ENCODE measurements at regions not wholly inside any gene's neighbourhood (a gene's known extent, or its start where the extent isn't known, plus 50 kb on each side); places are given as distances from the start of the nearest gene placed in this dataset.
A peak's percentile ranks its signal among the peaks of the same experiment; 100 is the strongest.

- CTCF ChIA-PET: no interaction called here
- no peaks in the 10 kb centered on the region for H3K27me3 ChIP-seq (replicated peaks in 1 of 4; ENCODE audit: control extremely low read depth in 1 of 4, control insufficient read depth in 3 of 4, insufficient read depth in 4 of 4, low read length in 3 of 4)
- intact Hi-C loops (cut with micrococcal nuclease): no loop called here
- H2AFZ ChIP-seq (ENCODE audit: insufficient read depth, low read depth, low read length, poor library complexity, severe bottlenecking): no peak overlapping the region
- H3K4me3 ChIP-seq (ENCODE audit: control extremely low read depth in 1 of 5, extremely low read depth in 1 of 5, insufficient read depth in 1 of 5, low read depth in 2 of 5, low read length in 4 of 5): no peak overlapping the region
- no peak overlapping the region for H3K4me2 ChIP-seq (replicated peaks; ENCODE audit: low read depth, low read length, poor library complexity, severe bottlenecking)
- no peaks in the 10 kb centered on the region for H4K20me1 ChIP-seq (ENCODE audit: control insufficient read depth, insufficient read depth, low read length, poor library complexity, severe bottlenecking)
- no peak overlapping the region for H3K9ac ChIP-seq (ENCODE audit: low read length)
- POLR2A ChIA-PET: no interaction called here
- no peak for DNase-seq
- H3K4me1 ChIP-seq (ENCODE audit: control insufficient read depth in 2 of 2, insufficient read depth in 2 of 2, low read length in 2 of 2): peaks cover 3% of the 10 kb centered on the region in 2 donors
- WGBS (ENCODE audit: insufficient coverage): 100% methylated on average over 1 of the region's 1 CpG
- Mint-ChIP-seq H3K4me1 (peaks cover 5% of the 10 kb centered on the region), H3K4me3 (no peak overlapping the region), H3K27ac (no peak overlapping the region), H3K27me3 (no peaks in the 10 kb centered on the region), H3K9me3 (ENCODE audit: insufficient read depth) (no peaks in the 10 kb centered on the region)
- H3K79me2 ChIP-seq (ENCODE audit: control insufficient read depth, insufficient read depth, low read length): no peaks in the 10 kb centered on the region
- ATAC-seq (ENCODE audit: low read depth): no peak
- TF ChIP-seq CTCF (IDR thresholded peaks at IDR 0.05) (no peak), EZH2 (IDR thresholded peaks at IDR 0.05; ENCODE audit: borderline replicate concordance, insufficient read depth, low read depth, low read length, poor library complexity, severe bottlenecking) (no peak)
- no peaks in the 10 kb centered on the region for H3K9me3 ChIP-seq (ENCODE audit: control extremely low read depth in 1 of 3, control insufficient read depth in 2 of 3, insufficient read depth in 1 of 3, low read length in 2 of 3)
- no peaks in the 10 kb centered on the region for H3K36me3 ChIP-seq (replicated peaks in 1 of 2; ENCODE audit: control extremely low read depth in 1 of 2, control insufficient read depth in 1 of 2, extremely low read depth in 1 of 2, insufficient read depth in 2 of 2, low read length in 1 of 2)
- no peak overlapping the region for H3K27ac ChIP-seq (ENCODE audit: low read length in 2 of 2)
Observed at GRCh38 chr2:145160855-145161254, 640.9 kb upstream of the ZEB2 start.

- H3K9me3 ChIP-seq (ENCODE audit: control extremely low read depth in 1 of 3, control insufficient read depth in 2 of 3, insufficient read depth in 1 of 3, low read length in 2 of 3): no peaks in the 10 kb centered on the region
- H3K36me3 ChIP-seq (replicated peaks in 1 of 2; ENCODE audit: control extremely low read depth in 1 of 2, control insufficient read depth in 1 of 2, extremely low read depth in 1 of 2, insufficient read depth in 2 of 2, low read length in 1 of 2): no peaks in the 10 kb centered on the region
- H4K20me1 ChIP-seq (ENCODE audit: control insufficient read depth, insufficient read depth, low read length, poor library complexity, severe bottlenecking): no peaks in the 10 kb centered on the region
- H3K9ac ChIP-seq (ENCODE audit: low read length): no peak overlapping the region
- Mint-ChIP-seq H3K27ac (no peak overlapping the region), H3K4me3 (no peak overlapping the region), H3K27me3 (no peaks in the 10 kb centered on the region), H3K4me1 (peaks cover 5% of the 10 kb centered on the region), H3K9me3 (ENCODE audit: insufficient read depth) (no peaks in the 10 kb centered on the region)
- intact Hi-C loops (cut with micrococcal nuclease): no loop called here
- ATAC-seq (ENCODE audit: low read depth) (no peak), DNase-seq (peak; percentile 4)
- peak overlapping the region; percentile 10 for H2AFZ ChIP-seq (ENCODE audit: insufficient read depth, low read depth, low read length, poor library complexity, severe bottlenecking)
- POLR2A ChIA-PET: no interaction called here
- H3K79me2 ChIP-seq (ENCODE audit: control insufficient read depth, insufficient read depth, low read length): no peaks in the 10 kb centered on the region
- TF ChIP-seq CTCF (IDR thresholded peaks at IDR 0.05) (no peak), EZH2 (IDR thresholded peaks at IDR 0.05; ENCODE audit: borderline replicate concordance, insufficient read depth, low read depth, low read length, poor library complexity, severe bottlenecking) (no peak)
- H3K27me3 ChIP-seq (replicated peaks in 1 of 4; ENCODE audit: control extremely low read depth in 1 of 4, control insufficient read depth in 3 of 4, insufficient read depth in 4 of 4, low read length in 3 of 4): no peaks in the 10 kb centered on the region
- no peak overlapping the region for H3K4me2 ChIP-seq (replicated peaks; ENCODE audit: low read depth, low read length, poor library complexity, severe bottlenecking)
- H3K4me3 ChIP-seq (ENCODE audit: control extremely low read depth in 1 of 5, extremely low read depth in 1 of 5, insufficient read depth in 1 of 5, low read depth in 2 of 5, low read length in 4 of 5): no peak overlapping the region
- no peak overlapping the region for H3K27ac ChIP-seq (ENCODE audit: low read length in 2 of 2)
- CTCF ChIA-PET: no interaction called here
- 40% methylated on average over 2 of the region's 2 CpGs for WGBS (ENCODE audit: insufficient coverage)
- peaks cover 3% of the 10 kb centered on the region in 2 donors for H3K4me1 ChIP-seq (ENCODE audit: control insufficient read depth in 2 of 2, insufficient read depth in 2 of 2, low read length in 2 of 2)
Observed at GRCh38 chr2:145159676-145160075, 639.8 kb upstream of the ZEB2 start.
